ENCODE measurements at regions not wholly inside any gene's neighbourhood (a gene's known extent, or its start where the extent isn't known, plus 50 kb on each side); places are given as distances from the start of the nearest gene placed in this dataset.
A peak's percentile ranks its signal among the peaks of the same experiment; 100 is the strongest.

DNA sequence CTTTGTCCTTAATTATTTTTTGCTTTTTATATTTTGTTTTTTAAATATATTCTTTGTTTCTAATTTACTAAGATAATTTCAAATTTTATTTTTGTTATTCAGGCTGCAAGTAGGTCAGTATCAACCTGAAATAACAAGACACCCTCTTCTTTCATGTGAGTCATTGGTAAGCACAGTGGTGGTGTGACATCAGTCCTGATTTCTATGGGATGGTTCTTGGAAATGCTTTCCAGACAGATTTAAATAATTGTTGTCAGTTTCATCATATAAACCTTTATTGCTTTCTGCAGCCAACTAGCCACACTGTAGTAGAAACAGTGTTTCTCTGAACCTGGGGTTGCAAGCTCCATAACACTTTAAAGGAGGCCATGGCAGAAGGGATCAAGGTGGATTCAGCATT lies 157.5 kb upstream of the C21orf91 start:
- no peak for DNase-seq

- no peak for DNase-seq
These were observed 157.0 kb upstream of the C21orf91 start for GRCh38 chr21:17976139-17976538.

GRCh38 chr21:17967319-17967718 lies 148.2 kb upstream of the C21orf91 start:
- no peak for DNase-seq

GRCh38 chr21:17964716-17965115 lies 145.6 kb upstream of the C21orf91 start:
- no peak for DNase-seq

DNA sequence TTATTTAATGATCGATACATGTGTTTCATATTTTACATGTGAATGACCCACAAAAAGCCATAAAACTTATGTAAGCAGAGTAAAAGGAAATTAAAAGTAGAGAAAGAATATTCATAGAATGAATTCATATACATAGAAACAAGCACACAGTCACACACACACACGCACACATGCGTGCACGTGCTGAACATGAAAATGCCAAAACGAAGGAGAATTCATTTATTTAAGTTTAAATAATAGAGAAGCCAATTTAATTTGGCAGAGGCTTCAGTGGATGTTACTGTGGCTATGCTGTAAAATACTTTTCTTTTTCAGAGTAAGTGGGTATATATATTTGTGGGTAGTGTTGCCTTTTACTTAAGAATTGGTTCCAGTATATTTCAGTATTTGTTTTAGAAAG lies 145.0 kb upstream of the C21orf91 start:
- DNase-seq, result no peak

DNA sequence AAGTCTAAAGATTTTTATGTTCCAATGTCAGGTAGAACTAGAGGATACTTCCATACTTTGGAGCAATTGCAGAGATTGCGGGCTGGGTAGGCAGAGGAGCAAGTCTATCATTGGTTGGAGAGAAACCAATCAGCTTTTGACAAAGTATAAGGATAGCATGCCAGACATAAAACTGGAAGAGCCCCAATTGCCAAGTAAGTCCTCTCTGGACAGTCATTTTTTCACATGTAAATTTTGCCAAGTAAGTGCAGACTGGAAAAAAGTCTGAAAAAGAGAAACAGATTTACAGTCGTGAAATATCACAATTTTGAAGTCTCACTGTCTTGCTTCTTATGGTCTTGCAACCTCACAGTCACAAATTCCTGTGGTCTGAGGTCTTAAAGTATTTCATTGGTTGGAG lies 131.4 kb upstream of the C21orf91 start:
- DNase-seq, result no peak

DNA sequence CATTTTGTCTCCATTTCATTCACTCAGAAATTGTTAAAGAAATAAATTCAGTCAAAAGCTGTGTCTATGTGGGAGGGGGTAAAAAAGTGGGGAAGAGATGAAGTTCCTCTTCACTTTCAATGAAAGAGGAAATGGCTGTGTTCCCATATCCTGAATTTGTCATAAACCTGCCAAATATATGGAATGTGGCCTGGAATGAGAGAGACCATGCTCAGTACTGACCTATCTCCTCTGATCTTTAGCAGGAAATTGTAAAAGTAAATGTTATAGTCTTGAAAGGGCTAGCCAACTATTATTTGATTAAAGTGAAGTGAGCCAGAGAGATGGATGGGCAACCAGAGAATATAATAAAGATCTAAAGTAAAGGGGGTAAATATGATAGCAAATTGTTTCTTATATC lies 130.3 kb upstream of the C21orf91 start:
- no peak for DNase-seq

- DNase-seq, result no peak
These were observed 128.4 kb upstream of the C21orf91 start for GRCh38 chr21:17947531-17947930.

DNA sequence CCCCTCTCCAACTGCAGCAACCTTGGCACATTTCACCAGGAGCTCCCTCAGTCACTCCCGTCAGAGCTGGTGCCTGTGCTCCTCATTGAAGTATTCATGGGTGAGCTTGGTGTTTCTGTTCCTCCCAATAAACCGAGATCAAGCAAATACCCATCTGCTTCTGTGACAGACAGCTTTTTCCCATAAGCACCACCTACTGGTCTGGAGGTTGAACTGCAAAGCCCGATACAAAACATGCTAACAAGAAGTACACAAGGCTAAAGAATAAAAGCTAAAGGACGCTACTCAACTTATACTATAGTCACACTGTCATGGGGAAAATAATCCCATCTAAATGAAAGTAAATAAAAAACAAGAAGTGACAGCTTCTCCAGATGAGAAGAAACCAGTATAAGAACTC lies 111.9 kb upstream of the C21orf91 start:
- no peak for DNase-seq

DNA sequence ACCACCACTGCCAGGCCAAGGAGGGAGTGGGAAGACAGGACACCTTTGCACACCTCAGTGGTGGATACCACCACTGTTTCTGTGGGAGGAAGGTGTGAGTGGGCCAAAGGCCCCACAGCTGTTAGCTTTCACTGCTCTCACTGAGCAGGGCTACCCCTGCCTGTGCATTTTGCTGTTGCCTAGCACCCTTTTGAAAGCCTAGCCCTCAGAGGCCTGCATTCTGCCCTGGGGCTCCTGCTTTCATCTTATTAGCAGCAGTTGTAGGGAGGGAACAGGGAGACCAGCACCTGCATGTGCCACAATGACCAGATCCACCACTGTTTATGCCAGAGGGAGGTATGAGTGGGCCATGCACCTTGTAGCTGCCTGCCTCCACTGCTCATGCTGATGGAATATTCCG lies 110.9 kb upstream of the C21orf91 start:
- no peak for DNase-seq

DNA sequence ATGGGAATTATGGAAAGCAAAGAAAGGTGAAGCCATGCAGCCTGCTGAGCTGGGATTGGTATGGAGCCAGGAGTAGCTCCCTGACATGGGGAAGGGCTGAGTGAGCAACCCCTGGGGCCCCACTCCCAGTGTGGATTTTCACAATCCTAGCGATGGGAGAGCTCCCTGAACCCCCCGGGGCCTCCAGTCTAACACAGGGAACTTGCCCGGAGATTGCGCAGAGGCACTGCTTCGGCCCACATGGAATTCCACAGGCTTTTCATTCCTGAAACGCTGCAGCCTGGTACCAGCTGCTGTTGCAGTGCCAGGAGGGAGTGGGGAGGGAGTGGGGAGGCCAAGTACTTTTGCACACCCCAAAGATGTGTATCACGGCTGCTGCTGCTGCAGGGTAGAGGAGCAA lies 110.4 kb upstream of the C21orf91 start:
- no peak for DNase-seq

DNA sequence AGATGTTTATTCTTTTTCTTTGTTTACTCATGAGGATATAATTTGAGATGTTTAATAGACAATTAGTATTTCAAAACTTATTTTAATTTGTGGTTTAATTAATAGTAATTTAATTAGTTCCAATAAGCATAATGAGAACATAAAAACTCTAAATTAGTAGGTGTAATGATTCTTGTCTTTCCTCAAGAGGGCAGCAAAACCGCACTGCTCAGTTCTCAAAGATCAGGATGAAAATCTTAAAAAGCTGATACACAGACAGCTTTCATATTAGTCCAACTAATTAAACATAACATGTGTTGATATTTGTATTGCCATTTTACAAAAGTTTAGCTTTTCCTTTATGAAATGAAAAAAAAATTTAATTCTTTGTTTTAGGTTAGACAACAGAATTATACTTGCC lies 106.7 kb upstream of the C21orf91 start:
- DNase-seq, result no peak

- peak; percentile 31 to 51 for DNase-seq
These were observed 105.9 kb upstream of the C21orf91 start for GRCh38 chr21:17925000-17925610.

DNA sequence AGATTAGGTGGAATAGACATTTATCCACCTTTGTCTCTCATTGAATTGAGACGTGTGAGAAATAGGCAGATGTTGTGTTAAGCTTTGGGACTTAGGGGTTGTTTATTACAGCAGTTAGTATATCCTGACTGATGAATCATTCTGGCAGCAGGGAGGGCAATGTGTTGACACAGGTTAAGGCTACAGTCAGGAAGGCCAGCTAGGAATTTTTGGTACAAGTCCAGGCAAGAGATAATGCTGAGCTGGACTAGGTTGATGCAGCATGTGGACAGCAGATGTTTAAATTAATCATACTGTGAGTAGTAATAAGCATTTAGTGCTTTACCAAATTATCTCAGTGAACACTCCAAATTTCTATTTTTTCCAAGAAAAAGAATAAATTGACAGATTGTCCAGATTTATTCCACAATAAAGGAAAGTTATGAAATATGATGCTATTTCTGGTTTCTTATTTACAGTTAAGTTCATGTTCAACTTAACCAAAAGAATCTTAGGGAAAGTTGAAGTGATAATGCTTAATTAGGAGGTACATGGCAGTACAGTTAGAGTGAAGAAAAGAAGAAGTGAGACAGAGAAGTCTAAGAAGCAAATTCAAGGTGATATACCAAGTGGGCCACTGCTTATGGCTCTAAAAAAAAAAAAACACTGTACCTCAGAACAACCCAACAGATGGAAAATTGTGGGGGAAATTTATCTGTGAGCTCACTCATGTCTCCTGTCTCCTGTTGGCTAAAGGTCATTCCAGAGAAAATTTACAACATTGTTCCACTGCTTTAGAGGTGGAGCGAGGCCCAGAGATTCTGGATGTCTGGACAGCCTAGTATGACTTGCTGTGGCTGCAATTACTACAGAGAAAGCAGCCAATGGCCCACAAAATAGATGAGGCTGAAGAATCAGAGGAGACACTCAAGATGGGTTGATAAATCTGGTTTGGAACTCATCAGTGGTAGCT lies 102.7 kb upstream of the C21orf91 start:
- DNase-seq, result no peak

GRCh38 chr21:17915976-17916375 lies 96.8 kb upstream of the C21orf91 start:
- DNase-seq, result no peak

GRCh38 chr21:17911628-17912027 lies 92.5 kb upstream of the C21orf91 start:
- no peak for DNase-seq

DNA sequence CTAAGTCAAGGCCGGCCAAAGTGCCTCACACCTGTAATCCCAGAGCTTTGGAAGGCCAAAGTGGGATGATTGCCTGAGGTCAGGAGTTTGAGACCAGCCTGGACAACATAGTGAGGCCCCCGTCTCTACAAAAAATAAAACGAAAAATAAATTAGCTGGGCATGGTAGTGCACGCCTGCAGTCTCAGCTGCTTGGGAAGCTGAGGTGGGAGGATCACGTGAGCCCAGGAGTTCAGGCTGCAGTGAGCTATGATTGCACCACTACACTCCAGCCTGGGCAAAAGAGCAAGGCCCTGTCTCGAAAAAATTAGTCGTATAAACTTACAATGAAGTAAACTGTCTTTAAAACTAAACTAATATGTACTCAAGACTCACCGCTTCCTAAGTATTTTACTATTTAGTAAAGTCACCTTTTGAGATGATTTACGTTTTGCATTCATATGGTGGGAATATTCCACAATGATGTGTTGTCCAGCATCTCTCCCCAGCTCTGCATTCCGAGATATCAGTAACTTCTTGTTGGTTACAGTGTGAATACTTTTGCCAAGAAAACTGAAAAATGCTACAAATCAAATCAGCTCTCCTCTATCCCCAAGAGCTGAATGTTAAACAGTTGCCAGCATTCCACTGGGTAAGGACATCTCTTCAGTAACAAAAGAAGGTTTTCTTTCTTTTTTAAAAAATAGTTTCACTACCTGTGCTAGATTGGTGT lies 84.9 kb upstream of the C21orf91 start:
- DNase-seq, result no peak

- no peak for DNase-seq
These were observed 84.1 kb upstream of the C21orf91 start for GRCh38 chr21:17903029-17903806.

GRCh38 chr21:17901458-17902079 lies 82.4 kb upstream of the C21orf91 start:
- no peak for DNase-seq

GRCh38 chr21:17900990-17901385 lies 81.8 kb upstream of the C21orf91 start:
- DNase-seq, result no peak

DNA sequence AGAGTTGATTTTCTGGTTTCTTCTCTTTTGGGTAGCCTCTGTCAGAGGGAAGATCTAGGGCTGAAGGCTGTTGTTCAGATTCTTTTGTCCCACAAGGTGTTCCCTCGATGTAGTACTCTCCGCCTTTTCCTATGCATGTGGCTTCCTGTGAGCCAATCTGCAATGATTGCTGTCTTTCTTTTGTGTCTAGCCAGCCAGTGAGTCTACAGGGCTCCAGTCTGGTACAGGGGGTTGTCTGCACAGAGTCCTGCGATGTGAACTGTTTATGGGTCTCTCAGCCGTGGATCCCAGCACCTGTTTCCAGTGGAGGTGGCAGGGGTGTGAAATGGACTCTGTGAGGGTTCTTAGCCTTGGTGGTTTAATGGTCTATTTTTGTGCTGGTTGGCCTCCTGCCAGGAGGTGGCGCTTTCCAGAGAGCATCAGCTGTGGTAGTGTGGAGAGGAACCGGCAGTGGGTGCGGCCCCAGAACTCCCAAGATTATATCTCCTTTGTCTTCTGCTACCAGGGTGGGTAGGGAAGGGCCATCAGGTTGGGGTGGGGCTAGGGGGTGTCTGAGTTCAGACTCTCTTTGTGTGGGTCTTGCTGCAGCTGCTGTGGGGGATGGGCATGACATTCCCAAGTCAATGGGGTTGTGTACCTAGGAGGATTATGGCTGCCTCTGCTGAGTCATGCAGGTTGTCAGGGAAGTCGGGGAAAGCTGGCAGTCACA lies 81.3 kb upstream of the C21orf91 start:
- no peak for DNase-seq

GRCh38 chr21:17889171-17889570 lies 70.0 kb upstream of the C21orf91 start:
- no peak for DNase-seq

All from activated CD4-positive, alpha-beta T cell treated with anti-CD3 and anti-CD28 coated beads for 4 hours (primary cell).